Left lung (tissue), 4 donors: ENCODE measurements at regions not wholly inside any gene's neighbourhood (a gene's known extent, or its start where the extent isn't known, plus 50 kb on each side); places are given as distances from the start of the nearest gene placed in this dataset.

Source experiments
- ATAC-seq: fragments of 200-7000 bp; cut with Tn5 transposase; one replicate; pipeline ENCODE4 v1.9.1; 2020; ENCODE audit warnings: moderate library complexity
- DNase-seq, 4 donors: peaks; one replicate each; pipeline ENCODE4 v3.0.0-alpha.2; 2013 to 2020
- H3K27ac ChIP-seq, 2 donors: fragments of 200-600 bp; sonication (generic) in 1 of 2; one replicate each; pipeline versions ENCODE4 v1.5.0 to v1.8.0; 2020 to 2021
- H3K27me3 ChIP-seq, 2 donors: fragments of 200-600 bp; sonication (generic) in 1 of 2; one replicate each; pipeline versions ENCODE4 v1.5.0 to v1.8.0; 2020 to 2021
- H3K36me3 ChIP-seq, 2 donors: fragments of 200-600 bp; sonication (generic) in 1 of 2; one replicate each; pipeline versions ENCODE4 v1.5.0 to v1.8.0; 2020 to 2021
- H3K4me1 ChIP-seq, 2 donors: fragments of 200-600 bp; one replicate each; pipeline ENCODE4 v1.8.0; 2021
- H3K4me3 ChIP-seq, 2 donors: fragments of 200-600 bp; sonication (generic) in 1 of 2; one replicate each; pipeline versions ENCODE4 v1.5.0 to v1.8.0; 2020 to 2021; ENCODE audit warnings: mild to moderate bottlenecking in 1 of 2
- H3K9me3 ChIP-seq, 2 donors: fragments of 200-600 bp; sonication (generic) in 1 of 2; one replicate each; pipeline versions ENCODE4 v1.5.0 to v1.8.0; 2020 to 2021
- intact Hi-C, 2 donors: fragments of 100-400 bp; cut with DNase I; formaldehyde crosslinking; loops; one replicate each; pipeline versions ENCODE4 v1.11.2 to v1.14.2; 2022
- TF ChIP-seq, protein P1 (sequence below), 2 donors: fragments of 200-600 bp; sonication (generic) in 1 of 2; IDR thresholded peaks; one replicate each; pipeline versions ENCODE4 v1.5.0 to v1.8.0; 2021; ENCODE audit warnings: antibody characterized with exemption in 2 of 2
- donor health status: DM: no; HTN: yes; CAD: no.
- donor health status: DM: no; HTN: no; CAD: no.

DNA sequence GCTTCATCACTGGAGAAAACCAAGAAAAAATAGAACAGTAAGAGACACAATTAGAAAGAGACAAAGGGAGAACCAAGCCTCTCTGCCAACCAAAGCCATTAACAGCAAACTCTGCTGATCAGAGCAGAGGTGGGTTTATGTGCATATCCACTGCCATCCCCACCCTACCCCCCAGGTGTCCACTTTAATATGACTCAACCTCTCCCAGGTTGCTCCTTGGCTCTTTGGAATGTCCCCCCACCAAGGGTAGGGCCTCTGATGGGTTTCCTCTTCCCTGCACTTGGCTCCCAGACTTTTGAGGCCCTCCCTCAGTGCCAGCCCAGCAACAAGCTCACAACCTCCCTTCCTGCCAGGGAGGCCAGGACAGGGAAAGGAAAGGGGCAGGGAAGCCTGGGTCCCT lies 104.8 kb downstream of the DMRTA2 start:
- ATAC-seq: no peak
- Histone ChIP-seq H3K9me3 (no peaks in the 10 kb centered on the region), H3K27me3 (no peaks in the 10 kb centered on the region), H3K27ac (no peak overlapping the region), H3K36me3 (no peaks in the 10 kb centered on the region), H3K4me1 (no peaks in the 10 kb centered on the region), H3K4me3 (no peak overlapping the region)
- no peak for DNase-seq
- TF ChIP-seq, protein P1, sequence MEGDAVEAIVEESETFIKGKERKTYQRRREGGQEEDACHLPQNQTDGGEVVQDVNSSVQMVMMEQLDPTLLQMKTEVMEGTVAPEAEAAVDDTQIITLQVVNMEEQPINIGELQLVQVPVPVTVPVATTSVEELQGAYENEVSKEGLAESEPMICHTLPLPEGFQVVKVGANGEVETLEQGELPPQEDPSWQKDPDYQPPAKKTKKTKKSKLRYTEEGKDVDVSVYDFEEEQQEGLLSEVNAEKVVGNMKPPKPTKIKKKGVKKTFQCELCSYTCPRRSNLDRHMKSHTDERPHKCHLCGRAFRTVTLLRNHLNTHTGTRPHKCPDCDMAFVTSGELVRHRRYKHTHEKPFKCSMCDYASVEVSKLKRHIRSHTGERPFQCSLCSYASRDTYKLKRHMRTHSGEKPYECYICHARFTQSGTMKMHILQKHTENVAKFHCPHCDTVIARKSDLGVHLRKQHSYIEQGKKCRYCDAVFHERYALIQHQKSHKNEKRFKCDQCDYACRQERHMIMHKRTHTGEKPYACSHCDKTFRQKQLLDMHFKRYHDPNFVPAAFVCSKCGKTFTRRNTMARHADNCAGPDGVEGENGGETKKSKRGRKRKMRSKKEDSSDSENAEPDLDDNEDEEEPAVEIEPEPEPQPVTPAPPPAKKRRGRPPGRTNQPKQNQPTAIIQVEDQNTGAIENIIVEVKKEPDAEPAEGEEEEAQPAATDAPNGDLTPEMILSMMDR (IDR thresholded peaks at IDR 0.05): no peak
- intact Hi-C loops: no loop called here

DNA sequence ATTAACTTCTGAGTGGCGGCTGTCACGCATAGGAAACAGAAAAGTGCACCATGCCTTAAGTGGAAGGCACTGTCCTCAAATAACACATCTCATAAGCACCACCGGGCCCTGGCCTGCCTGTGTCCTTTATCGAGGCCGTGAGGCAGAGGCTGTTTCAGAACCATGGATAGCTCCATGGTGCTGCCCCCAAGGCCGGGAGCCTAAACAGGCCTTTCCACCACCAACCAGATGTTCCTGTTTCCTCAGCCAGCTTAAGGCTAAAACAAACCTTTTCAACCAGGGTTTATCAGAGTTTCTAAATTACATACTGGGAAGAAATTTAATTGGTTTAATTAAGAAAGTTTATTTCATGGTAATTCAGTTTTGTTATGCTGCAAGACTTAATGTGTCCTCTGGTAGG lies 114.4 kb downstream of the DMRTA2 start:
- H3K9me3 ChIP-seq: no peaks in the 10 kb centered on the region
- no peak overlapping the region for H3K27ac ChIP-seq
- DNase-seq (peak in 2 of 4 donors; percentile 50 to 78), ATAC-seq (peak; percentile 85)
- H3K4me1 ChIP-seq: no peaks in the 10 kb centered on the region
- TF ChIP-seq, protein P1 (IDR thresholded peaks at IDR 0.05): no peak
- H3K27me3 ChIP-seq: no peaks in the 10 kb centered on the region
- intact Hi-C loops: no loop called here
- H3K4me3 ChIP-seq: no peak overlapping the region
- no peaks in the 10 kb centered on the region for H3K36me3 ChIP-seq

DNA sequence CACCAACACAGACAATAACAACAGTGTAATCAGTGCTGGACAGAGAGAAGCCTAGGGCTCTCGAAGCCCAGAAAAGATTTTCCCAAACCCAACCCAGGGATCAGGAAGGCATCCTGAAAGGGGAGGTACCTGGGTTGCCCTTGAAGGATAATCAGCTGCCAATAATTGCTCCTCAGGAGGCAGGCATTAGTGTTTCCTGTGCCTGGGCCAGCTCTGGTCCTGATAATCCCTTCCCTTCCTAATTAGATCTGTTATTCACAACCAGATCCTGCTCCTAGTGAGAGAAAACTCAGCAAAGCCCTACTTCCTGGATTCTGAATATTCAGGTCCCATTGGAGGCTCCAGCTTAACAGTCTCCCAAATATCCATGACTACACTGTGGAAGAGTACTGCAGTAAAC lies 117.4 kb downstream of the DMRTA2 start:
- no peak overlapping the region for H3K4me3 ChIP-seq
- TF ChIP-seq, protein P1 (IDR thresholded peaks at IDR 0.05): no peak
- no peaks in the 10 kb centered on the region for H3K9me3 ChIP-seq
- H3K4me1 ChIP-seq: no peaks in the 10 kb centered on the region
- H3K27ac ChIP-seq: no peak overlapping the region
- intact Hi-C loops: no loop called here
- no peaks in the 10 kb centered on the region for H3K36me3 ChIP-seq
- no peaks in the 10 kb centered on the region for H3K27me3 ChIP-seq
- ATAC-seq (no peak), DNase-seq (no peak)

DNA sequence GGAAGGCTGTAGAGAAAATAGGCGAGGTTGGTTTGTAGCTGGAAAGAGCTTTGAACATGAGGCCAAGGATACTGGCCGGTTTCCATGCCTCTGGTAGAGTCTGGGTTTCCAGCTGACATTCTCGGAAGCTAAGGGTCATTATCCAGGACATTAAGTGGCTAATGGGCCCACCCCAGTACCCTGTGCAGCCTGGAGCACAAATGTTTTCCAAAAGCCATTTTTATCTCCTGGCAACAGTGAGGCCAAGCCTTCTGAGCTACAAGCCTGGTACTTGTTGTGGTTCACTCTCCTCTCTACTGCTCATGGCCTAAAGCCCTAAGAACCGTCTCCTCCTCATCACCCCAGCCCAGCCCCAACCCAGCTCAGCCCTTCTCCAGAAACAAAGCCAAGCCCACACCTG lies 122.9 kb downstream of the DMRTA2 start:
- intact Hi-C loops: no loop called here
- no peak for ATAC-seq
- no peaks in the 10 kb centered on the region for H3K27me3 ChIP-seq
- no peaks in the 10 kb centered on the region for H3K36me3 ChIP-seq
- no peaks in the 10 kb centered on the region for H3K9me3 ChIP-seq
- no peak overlapping the region for H3K4me3 ChIP-seq
- no peaks in the 10 kb centered on the region for H3K4me1 ChIP-seq
- TF ChIP-seq, protein P1 (IDR thresholded peaks at IDR 0.05): no peak
- H3K27ac ChIP-seq: no peak overlapping the region
- no peak for DNase-seq

DNA sequence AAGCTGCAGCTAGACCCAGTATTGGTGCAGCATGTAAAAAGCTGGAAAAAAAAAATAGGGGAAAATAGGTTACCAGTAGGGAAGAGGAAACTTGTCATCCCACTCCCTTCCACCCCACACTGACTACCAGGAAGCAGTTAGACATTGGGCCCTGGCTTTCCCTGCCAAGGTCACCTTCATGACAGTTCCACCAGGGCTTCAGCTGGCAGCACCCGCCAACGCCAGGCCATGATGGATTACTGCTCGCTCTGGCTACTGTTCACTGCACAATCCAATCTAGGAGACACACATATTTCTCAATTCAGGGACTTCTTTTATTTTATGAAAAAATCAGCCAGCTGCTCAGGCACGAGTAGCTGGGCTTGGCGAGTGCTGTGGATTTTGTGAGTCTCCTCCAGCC lies 127.7 kb downstream of the DMRTA2 start:
- TF ChIP-seq, protein P1 (IDR thresholded peaks at IDR 0.05): no peak
- H3K36me3 ChIP-seq: no peaks in the 10 kb centered on the region
- no peak overlapping the region for H3K4me3 ChIP-seq
- peaks cover 0 to 6% of the 10 kb centered on the region in 2 donors for H3K27me3 ChIP-seq
- ATAC-seq: no peak
- intact Hi-C loops: no loop called here
- H3K9me3 ChIP-seq: no peaks in the 10 kb centered on the region
- no peak overlapping the region for H3K27ac ChIP-seq
- no peak for DNase-seq
- no peaks in the 10 kb centered on the region for H3K4me1 ChIP-seq
